H54 (cell line): ENCODE measurements at regions not wholly inside any gene's neighbourhood (a gene's known extent, or its start where the extent isn't known, plus 50 kb on each side); places are given as distances from the start of the nearest gene placed in this dataset.

Experiments
- DNase-seq: peaks from one replicate; pipeline ENCODE4 v3.0.0; 2011; ENCODE audit warnings: low spot score, mixed read lengths; ENCODE audit not compliant: insufficient read length
- FAIRE-seq: peaks from 3 replicates; lab custom pipeline; 2011; peaks lifted over from hg19 to GRCh38; lab: Jason Lieb, UNC
- POLR2A ChIP-seq: IDR thresholded peaks from 2 replicates; pipeline ENCODE4 v1.6.1; 2011; ENCODE audit warnings: low read depth, mild to moderate bottlenecking, low read length

DNA sequence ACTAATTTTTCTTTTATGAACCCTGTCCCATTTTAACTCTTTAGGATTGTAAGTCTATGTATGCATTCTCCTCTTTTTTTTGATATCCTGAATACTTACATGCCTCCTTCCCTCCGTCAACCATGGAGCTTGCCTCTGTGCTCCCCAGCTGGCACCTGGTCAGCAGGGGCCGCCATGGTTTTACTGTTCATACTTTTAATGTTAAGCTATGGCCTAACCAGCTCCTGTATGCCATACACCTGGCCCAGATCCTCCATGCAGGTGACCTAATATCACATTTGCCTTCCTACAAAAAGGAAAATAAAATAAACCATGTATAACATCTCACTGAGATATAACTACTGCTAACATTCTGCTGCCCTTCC lies 283.1 kb upstream of the TRIB2 start:
- no peak for FAIRE-seq
- DNase-seq, result no peak

DNA sequence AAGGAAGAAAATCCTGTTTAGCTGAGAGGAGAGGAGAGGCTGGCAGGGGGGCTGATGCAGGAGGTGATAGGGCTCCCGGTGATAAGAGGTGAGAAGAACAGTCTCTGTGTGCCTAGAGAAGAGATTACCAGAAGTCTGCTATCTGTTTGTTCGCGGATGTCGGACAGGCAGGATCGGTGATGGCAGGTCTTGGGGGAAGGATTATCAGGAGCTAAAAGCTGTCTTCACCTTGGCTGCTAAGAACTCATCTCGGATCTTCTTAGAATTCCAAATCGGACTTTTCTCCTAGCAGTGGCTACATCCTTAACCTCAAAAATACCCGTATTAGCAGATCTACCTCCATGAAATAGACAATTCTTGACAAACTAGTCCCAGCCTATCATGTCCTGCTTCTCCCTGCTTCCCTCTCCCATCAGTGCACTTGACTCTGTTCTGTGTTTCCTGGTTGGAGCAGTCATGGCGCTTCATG lies 282.1 kb upstream of the TRIB2 start:
- no peak for TF ChIP-seq POLR2A
- no peak for FAIRE-seq
- no peak for DNase-seq

More for the DNA sequence above, 283.1 kb upstream of the TRIB2 start:
- no peak for TF ChIP-seq POLR2A

DNA sequence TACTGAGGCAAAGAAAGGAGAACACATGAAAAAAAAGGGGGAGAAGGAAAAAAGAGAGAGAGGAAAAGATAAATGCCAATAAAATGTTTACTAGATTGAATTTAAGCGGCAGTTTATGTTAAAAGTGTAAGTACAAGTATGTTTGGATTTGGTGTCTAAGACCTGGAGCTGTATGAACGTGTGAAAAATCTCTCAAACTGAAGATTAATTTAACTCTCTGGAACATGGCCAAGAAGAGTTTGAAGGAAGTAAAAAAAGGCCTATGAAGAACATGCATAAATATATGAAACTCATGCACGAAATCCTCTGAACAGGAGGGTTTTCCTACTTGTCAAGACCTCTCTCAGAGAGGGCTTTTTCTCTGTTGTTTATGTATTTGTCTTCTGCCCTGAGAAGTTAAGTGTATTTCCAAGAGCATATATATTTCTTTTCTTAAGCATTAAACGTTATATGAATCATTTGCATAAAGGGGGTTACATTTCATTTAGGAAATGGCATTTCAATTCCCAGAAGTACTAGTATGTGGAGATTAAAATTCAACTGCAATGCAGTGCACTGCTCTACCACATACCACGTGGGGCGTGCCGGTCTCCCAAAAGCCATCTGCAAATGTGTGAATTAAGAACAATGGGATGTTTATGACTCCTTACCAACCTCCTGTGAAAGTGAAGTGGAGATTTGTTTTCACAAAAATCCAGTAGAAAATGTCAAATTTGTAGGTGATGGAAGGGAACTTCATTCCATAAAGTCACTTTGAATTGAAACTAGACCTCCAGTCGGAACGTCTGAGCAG lies 281.1 kb upstream of the TRIB2 start:
- no peak for FAIRE-seq
- TF ChIP-seq POLR2A, result no peak
- no peak for DNase-seq

DNA sequence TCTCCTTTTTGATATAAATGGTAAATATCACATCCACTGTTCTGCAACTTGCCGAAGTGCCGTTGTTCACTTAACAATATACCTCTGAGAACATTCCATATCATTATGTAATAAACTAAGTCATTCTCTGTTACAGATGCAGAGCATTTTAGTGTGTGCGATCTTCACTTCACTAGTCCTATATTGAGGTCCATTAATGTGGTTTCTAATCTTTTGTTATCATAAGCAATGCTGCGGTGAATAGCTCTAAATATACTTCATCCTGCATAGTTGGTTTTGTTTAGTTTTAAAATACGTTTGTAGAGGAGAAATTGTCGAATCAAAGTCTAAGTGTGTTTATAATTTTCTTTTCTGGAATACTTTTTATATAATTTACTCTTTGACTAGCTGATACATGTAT lies 280.3 kb upstream of the TRIB2 start:
- no peak for FAIRE-seq
- no peak for TF ChIP-seq POLR2A
- DNase-seq, result no peak

DNA sequence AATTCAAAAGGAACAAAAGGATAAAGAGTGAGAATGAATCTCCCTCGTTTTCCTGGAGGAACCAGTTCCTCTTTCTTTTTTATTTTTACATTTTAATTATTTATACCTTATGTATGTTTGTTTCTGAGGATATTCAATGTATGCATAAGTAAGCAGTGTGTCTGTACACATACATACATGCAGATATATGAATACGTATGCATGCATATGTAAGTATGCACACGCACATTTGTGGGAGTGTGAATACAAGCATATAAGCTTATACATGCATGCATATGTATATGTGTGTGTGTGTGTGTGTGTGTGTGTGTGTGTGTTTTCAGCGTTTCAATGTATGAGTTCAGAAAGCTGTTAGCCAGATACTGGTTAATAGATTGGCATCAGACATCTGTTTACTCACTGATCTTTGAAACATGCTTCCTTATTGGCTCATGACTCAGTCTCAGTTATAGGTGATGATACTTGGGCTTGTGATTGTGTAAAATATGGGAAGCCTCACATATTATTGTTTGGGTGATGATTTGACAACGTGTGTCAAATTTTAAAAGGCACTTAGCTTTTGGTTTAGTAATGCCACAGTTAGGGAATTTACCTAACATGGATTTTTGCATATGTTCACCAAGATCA lies 279.7 kb upstream of the TRIB2 start:
- DNase-seq (no peak), FAIRE-seq (peak; percentile 15)

DNA sequence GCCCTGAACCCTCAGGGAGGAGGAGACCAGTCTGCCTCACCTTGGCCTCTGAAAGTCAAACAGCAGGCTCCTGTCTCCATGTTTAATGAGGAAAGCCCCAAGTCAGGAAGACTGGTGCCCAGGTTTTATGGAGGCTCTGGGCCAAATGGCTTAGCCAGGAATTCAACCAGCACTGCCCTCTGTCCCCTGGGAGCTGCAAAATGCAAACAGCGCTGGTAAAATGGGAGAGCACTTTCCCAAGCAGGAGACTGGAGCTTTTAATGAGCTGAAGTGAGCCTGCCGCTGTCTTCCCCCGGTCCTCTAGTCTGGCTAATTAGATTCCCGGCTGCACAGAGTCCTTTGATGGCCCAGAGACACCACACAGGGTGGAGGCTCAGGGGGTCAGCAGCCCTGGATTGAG lies 276.0 kb upstream of the TRIB2 start:
- TF ChIP-seq POLR2A, result no peak
- DNase-seq, result no peak
- FAIRE-seq, result no peak

More for the DNA sequence above, 279.7 kb upstream of the TRIB2 start:
- TF ChIP-seq POLR2A, result no peak

DNA sequence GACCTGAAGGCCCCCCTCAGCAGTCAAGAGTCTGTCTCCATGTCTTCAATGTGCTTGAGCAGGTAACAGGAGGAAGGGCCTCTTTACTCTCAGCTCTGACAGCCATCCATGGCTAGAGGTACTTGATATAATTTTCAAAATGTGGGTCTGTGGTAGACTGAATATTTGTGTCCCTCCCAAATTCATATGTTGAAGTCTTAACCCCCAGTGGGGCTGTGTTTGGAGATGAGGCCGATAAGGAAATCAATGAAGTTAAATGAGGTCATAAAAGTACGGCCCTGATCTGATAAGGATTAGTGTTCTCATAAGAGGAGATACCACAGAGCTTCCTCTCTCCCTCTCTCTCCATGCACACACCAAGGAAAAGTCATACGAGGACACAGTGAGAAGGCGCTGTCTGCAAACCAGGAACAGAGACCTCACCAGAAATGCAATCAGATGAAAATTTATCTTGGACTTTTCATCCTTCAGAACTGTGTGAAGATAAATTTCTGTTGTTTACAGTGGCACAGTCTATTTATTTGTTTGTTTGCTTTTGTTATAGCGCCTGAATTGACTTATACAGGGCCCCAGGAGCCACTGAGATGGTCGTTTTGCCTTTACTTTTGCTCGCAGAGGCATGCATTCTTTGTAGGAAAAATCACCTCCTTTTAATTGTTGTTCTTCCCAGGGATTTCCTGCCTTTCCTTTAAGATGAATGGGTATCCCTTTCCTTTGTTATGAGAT lies 274.8 kb upstream of the TRIB2 start:
- FAIRE-seq (no peak), DNase-seq (no peak)
- TF ChIP-seq POLR2A, result no peak

DNA sequence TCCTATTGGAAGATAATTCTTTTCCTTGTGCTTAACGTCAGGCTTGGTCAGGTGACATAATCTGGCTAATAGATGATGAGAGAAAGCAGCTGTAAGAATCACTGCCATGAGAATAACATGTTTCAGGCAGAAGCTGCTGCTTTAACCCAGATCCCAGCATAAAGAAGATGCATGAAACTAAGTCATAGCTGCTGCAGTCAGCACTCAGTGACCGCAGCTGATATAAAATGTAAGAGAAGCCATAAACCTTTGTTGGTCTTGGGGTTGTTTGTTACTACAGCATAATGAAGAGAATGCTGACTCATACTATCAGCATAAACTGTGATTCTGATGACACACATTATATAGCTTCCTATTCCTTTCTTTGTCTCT lies 274.3 kb upstream of the TRIB2 start:
- FAIRE-seq, result no peak
- no peak for TF ChIP-seq POLR2A
- DNase-seq, result no peak

DNA sequence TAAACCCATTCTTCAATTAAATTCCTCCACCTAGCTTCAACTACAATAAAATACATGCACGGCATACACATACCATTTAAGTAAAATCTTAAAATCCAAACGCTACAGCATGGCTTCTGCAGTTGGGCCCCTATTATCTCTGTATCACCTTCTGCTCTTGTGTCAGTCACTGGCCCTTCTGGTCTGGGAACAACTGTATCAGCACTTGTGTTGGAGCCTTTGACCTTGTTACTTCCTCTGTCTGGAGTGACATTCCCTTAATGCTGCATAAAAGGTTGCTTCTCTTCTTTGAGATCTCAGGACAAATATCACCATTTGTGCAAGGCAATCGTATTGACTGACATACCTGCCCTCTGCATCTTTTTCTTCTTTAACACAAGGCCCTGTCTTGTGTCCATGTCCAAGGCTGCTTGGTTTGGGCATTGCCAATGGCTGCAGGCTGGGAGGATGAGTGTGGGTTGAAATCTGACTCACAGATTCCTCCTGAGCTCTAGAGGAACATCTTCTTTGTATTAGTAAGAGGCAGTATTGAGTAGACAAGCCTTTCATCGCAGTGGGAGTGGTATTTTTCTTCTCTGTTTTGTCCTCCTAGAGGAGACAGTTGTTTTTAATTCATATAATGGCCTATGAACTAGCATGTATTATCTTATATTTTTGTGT lies 267.8 kb upstream of the TRIB2 start:
- FAIRE-seq (no peak), DNase-seq (no peak)
- TF ChIP-seq POLR2A, result no peak

DNA sequence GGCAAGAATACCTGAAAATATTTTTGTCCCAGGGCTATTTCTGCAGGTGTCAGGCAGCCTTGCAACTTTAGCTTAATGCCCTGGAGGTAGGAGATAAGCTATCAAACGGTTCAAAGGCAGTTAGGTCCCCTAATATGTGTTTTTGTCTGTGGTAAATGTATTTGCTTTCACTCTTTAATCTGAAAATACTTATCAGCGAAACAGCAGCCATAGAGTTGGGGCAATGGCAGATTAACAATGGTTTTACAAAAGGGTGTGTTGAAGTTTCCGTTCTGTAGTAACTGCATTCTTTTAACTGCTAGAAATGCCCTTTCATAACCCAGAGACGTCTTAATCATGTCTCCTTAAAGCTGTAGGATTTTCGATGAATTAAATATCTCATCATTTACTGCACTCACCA lies 265.0 kb upstream of the TRIB2 start:
- FAIRE-seq (peak; percentile 84), DNase-seq (no peak)
- no peak for TF ChIP-seq POLR2A

DNA sequence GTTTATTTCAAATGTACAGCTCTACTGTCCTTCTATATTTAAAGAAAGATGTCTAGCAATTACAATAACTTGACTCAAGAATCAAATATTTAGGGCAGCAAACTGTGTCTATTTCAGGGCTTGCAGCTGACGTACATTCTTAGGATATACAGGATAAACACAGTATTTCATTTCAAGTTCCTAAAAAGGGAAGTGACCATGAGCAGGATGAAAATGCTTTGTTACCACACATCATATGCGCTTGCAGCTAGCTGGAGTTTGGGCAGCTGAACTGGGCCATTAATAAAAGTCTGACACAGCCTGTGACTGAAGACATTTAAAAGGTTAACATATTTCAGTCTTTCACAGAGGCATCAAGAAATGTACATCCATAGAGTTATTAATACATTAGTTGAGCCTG lies 264.6 kb upstream of the TRIB2 start:
- TF ChIP-seq POLR2A, result no peak
- DNase-seq (no peak), FAIRE-seq (no peak)

DNA sequence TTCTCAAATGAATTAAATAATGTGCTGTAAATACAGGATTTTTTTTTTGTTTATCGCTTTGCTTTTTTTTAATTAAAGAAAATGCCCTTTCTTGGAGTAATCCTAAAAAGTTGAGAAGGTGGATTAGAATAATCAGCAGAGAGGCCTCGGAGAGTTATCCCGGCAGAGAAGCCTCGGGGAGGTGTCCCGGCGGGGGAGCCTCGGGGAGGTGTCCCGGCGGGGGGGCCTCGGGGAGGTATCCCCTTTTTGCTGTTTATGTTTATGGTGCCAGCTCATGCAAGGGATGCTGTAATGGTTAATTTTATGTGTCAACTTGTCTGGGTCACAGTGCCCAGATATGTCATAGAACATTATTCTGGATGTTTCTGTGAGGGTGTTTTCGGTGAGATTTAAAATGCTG lies 263.0 kb upstream of the TRIB2 start:
- no peak for TF ChIP-seq POLR2A
- no peak for DNase-seq
- FAIRE-seq, result no peak

DNA sequence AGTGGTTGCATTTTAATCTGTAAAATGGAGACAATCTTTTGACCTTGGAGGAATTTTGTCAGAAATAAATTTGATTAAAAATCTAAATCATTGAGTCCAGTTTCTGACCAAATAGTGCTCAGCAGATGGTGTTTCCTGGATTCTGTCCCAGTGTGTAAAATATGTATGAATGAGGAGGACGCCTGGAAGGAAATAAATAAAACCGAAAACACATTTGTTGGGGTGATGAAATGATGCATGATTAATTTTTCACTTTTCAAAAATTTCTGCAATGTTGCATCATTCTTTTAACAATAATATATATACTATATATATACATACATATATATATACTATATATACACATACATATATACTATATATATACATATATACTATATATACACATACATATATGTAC lies 261.1 kb upstream of the TRIB2 start:
- FAIRE-seq, result no peak
- no peak for TF ChIP-seq POLR2A
- no peak for DNase-seq
